ENCODE measurements at regions not wholly inside any gene's neighbourhood (a gene's known extent, or its start where the extent isn't known, plus 50 kb on each side); places are given as distances from the start of the nearest gene placed in this dataset.

DNA sequence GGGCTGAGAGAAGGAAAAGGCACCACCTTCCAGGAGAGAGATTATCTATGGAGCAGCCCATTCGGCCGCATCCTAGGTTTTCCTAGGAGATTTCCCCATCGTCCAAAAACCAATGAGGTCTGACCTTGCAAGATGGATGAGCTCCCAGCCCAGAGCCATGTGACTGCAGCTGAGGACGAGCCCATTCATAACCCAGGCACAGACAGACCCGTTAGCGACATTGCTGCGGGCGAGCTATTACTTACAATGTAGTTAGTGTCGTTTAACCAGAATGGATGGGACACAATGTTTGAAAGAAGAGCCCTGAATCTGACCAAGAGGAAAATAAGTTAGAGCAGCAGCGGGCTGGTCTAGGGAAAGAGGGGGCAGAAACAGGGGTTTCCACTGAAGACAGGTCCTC, 395.9 kb upstream of the CADM1 start (continued):
- TF ChIP-seq RNF2 (IDR thresholded peaks at IDR 0.05; ENCODE audit: borderline replicate concordance, low read depth) = no peak
- TF ChIP-seq, protein P1, sequence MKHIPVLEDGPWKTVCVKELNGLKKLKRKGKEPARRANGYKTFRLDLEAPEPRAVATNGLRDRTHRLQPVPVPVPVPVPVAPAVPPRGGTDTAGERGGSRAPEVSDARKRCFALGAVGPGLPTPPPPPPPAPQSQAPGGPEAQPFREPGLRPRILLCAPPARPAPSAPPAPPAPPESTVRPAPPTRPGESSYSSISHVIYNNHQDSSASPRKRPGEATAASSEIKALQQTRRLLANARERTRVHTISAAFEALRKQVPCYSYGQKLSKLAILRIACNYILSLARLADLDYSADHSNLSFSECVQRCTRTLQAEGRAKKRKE (CRISPR knock-in tag; IDR thresholded peaks at IDR 0.05; ENCODE audit: low read depth) = no peak

DNA sequence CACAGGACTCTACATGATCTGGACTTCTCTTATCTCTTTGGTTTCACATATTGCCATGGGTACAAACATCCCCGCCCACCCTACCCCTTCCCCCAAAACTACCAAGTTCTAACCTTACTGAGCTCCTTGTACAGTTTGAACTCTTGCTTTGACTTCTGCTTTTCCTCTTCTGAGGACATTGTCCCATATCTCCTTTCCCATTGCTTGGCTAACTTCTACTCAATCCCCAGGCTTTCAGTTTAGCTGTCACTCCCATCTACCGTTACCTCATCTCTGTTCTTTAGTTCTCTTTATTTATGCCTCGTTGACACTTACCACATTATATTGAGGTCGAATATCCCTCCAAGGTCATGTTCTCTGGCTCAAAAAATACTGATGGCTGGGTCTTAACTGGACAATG, 393.5 kb upstream of the CADM1 start:
- CTCF ChIA-PET = no interaction called here
- POLR2A ChIA-PET = no interaction called here
- 0% methylated on average over 2 of the region's 4 CpGs for WGBS (ENCODE audit: missing lambda C conversion rate)
- Histone ChIP-seq H3K4me2 (no peak overlapping the region), H3K27ac (no peak overlapping the region), H3K4me3 (no peak overlapping the region), H3K4me1 (no peaks in the 10 kb centered on the region), H3K9me3 (no peaks in the 10 kb centered on the region)
- DNase-seq (ENCODE audit: low read depth in 1 of 2, low spot score in 1 of 2) = no peak
- no peak for TF ChIP-seq CHD2 (IDR thresholded peaks at IDR 0.05; ENCODE audit: low read length, partially characterized antibody)
- no peak for TF ChIP-seq ZSCAN20 (CRISPR knock-in tag; IDR thresholded peaks at IDR 0.05)
- TF ChIP-seq, protein P2, sequence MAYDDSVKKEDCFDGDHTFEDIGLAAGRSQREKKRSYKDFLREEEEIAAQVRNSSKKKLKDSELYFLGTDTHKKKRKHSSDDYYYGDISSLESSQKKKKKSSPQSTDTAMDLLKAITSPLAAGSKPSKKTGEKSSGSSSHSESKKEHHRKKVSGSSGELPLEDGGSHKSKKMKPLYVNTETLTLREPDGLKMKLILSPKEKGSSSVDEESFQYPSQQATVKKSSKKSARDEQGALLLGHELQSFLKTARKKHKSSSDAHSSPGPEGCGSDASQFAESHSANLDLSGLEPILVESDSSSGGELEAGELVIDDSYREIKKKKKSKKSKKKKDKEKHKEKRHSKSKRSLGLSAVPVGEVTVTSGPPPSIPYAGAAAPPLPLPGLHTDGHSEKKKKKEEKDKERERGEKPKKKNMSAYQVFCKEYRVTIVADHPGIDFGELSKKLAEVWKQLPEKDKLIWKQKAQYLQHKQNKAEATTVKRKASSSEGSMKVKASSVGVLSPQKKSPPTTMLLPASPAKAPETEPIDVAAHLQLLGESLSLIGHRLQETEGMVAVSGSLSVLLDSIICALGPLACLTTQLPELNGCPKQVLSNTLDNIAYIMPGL (CRISPR knock-in tag; IDR thresholded peaks at IDR 0.05; ENCODE audit: borderline replicate concordance) = no peak
- TF ChIP-seq NR3C1 (IDR thresholded peaks at IDR 0.05) = no peak
- TF ChIP-seq FOSB (CRISPR knock-in tag; IDR thresholded peaks at IDR 0.05) = no peak
- no peak for FAIRE-seq
- ATAC-seq = no peak

DNA sequence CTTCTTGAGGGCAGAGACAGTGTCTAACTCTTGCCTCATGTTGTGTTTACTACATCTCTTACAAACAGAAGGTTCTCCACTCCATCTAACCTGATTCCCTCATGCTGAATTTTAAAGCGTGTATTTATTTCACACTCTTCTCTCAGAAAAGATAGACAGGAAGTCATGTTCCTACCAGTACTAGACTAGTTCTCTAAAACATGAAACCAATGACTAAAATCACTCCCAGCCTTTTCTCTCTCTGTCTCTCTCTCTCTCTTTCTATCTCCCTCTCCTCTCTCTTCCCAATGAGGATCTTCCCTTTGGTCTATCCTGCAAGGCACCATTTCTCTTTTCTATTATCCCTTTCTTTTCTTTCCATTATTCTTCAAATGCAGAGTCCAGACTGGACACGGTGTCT, 391.9 kb upstream of the CADM1 start:
- H3K9me3 ChIP-seq = no peaks in the 10 kb centered on the region
- no peak overlapping the region for H3K27ac ChIP-seq
- TF ChIP-seq HDAC2 (IDR thresholded peaks at IDR 0.05) = no peak
- TF ChIP-seq RAD21 (conservative IDR thresholded peaks at IDR 0.05 in 1 of 2, IDR thresholded peaks at IDR 0.05 in 1 of 2) = no peak
- no peak for TF ChIP-seq NFE2L2 (conservative IDR thresholded peaks at IDR 0.05; ENCODE audit: low read length)
- ChIA-PET POLR2A (no interaction called here), CTCF (no interaction called here)
- WGBS (ENCODE audit: missing lambda C conversion rate) = 0% methylated on average over 2 of the region's 2 CpGs
- no peak overlapping the region for H3K4me2 ChIP-seq
- H3K4me3 ChIP-seq = no peak overlapping the region
- DNase-seq (ENCODE audit: low read depth in 1 of 2, low spot score in 1 of 2) = no peak
- no peaks in the 10 kb centered on the region for H3K4me1 ChIP-seq
- ATAC-seq = no peak
- no peak for FAIRE-seq

DNA sequence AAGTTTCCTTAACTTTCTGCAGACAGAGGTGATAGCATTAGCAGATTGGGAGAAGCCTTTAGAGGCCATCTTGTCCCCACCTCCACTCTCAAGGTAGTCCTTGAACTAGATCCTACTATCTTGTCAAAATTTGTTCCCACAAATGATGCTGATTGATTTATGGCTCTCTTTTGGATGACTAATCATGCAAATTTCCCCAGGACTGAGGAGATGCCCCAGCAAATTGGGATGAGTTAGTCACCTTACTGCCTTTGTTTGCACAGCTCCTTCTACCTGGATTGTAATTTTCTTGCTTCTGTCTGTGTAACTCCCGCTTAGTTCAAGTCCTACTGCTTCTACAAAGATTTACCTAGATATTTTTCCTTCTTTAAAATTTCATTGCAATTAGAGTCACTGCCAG, 391.4 kb upstream of the CADM1 start:
- ATAC-seq = no peak

More for the DNA sequence above, 391.4 kb upstream of the CADM1 start:
- no peak overlapping the region for H3K27ac ChIP-seq
- 0% methylated on average over 1 of the region's 1 CpG for WGBS (ENCODE audit: missing lambda C conversion rate)
- ChIA-PET POLR2A (no interaction called here), CTCF (no interaction called here)
- H3K4me1 ChIP-seq = no peaks in the 10 kb centered on the region
- no peaks in the 10 kb centered on the region for H3K9me3 ChIP-seq
- no peak for DNase-seq (ENCODE audit: low read depth in 1 of 2, low spot score in 1 of 2)
- TF ChIP-seq NFE2L2 (conservative IDR thresholded peaks at IDR 0.05; ENCODE audit: low read length) (no peak), FOXS1 (CRISPR knock-in tag; IDR thresholded peaks at IDR 0.05) (no peak), HOXB13 (CRISPR knock-in tag; IDR thresholded peaks at IDR 0.05; ENCODE audit: low read depth) (no peak), RNF2 (IDR thresholded peaks at IDR 0.05; ENCODE audit: borderline replicate concordance, low read depth) (no peak)
- TF ChIP-seq, protein P2 (CRISPR knock-in tag; IDR thresholded peaks at IDR 0.05; ENCODE audit: borderline replicate concordance) = no peak
- TF ChIP-seq, protein P1 (CRISPR knock-in tag; IDR thresholded peaks at IDR 0.05; ENCODE audit: low read depth) = no peak
- H3K4me2 ChIP-seq = no peak overlapping the region
- no peak overlapping the region for H3K4me3 ChIP-seq
- FAIRE-seq = no peak
